ENCODE measurements at regions not wholly inside any gene's neighbourhood (a gene's known extent, or its start where the extent isn't known, plus 50 kb on each side); places are given as distances from the start of the nearest gene placed in this dataset.
"Not testable (repeated sequence)": the region's sequence is repeated elsewhere in the genome, so short reads cannot be mapped to it uniquely, and the experiment has no call there.

GRCh38 chr20:43404878-43405277 lies 52.8 kb upstream of the SRSF6 start:
- Mint-ChIP-seq H3K27me3 (peaks cover 32% of the 10 kb centered on the region), H3K4me3 (no peak overlapping the region), H3K9me3 (peaks cover 10% of the 10 kb centered on the region), H3K27ac (no peak overlapping the region), H3K4me1 (no peaks in the 10 kb centered on the region), H3K36me3 (ENCODE audit: low read depth) (peaks cover 2% of the 10 kb centered on the region)
- intact Hi-C loops (cut with micrococcal nuclease): no loop called here
- POLR2A ChIA-PET: no interaction called here
- CTCF ChIA-PET: no interaction called here
- ATAC-seq (ENCODE audit: low read depth): no peak
- TF ChIP-seq CTCF (IDR thresholded peaks at IDR 0.05): no peak
- no peak for DNase-seq

- H3K36me3 Mint-ChIP-seq (ENCODE audit: low read depth); H3K4me1 Mint-ChIP-seq; H3K27ac Mint-ChIP-seq; H3K9me3 Mint-ChIP-seq; ATAC-seq (ENCODE audit: low read depth); POLR2A ChIA-PET; H3K4me3 Mint-ChIP-seq; CTCF ChIA-PET; DNase-seq; intact Hi-C loops (cut with micrococcal nuclease): not testable (repeated sequence)
- peaks cover 14% of the 10 kb centered on the region for H3K27me3 Mint-ChIP-seq
Measured at GRCh38 chr20:43400882-43401281, 56.8 kb upstream of the SRSF6 start.

DNA sequence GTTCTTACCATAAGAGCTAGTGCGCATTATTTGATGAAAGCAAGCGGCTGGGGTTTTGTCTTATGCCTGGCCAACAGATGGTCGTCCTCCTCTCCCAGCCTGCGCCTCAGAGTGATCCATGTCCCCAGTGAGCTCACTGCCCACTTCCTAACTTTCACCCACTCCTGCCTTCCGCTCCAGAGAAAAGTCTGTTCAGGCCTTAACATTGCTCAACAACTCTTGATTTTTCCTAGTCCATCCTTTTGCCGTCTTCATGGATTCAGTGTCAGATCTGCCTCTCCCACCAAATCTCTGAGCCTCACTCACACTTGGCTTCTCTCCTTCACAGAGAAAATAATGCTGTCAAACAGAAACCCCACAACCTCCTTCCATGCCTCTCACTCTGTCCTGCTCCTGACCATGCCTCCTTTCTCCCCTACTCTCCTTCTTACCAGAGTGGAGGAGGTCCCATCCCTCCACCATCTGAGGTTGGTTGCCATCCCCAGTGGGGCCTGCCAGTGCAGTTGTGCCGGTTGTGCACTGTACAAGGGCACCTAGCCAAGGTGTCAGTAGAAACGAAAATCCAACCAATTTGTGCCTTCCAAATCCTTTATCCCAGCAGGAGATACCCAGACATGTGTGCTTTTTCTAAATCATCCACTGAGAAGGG lies 58.9 kb upstream of the SRSF6 start:
- CTCF ChIA-PET: no interaction called here

DNA sequence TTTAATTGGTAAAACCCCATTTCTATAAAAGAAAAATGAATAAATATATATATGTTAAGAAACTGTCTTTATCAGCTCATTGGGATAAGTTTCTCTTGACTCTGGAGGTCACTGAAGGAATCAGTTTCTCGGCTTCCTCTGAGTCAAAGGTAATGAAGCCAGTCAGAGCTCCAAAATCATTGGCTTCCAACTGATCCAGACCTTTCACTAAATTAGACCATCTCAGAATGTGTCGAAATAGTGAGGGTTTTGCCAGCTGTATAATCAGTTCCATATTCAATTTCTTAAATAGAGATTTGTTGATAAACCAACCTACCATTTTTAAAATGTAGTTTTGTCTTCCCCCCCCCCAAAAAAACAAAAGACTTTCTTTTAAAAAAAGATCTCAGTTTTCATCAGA lies 60.5 kb upstream of the SRSF6 start:
- TF ChIP-seq CTCF (IDR thresholded peaks at IDR 0.05): no peak
- Mint-ChIP-seq H3K4me3 (no peak overlapping the region), H3K36me3 (ENCODE audit: low read depth) (no peaks in the 10 kb centered on the region), H3K27ac (no peak overlapping the region), H3K4me1 (no peaks in the 10 kb centered on the region), H3K27me3 (peaks cover 13% of the 10 kb centered on the region), H3K9me3 (peaks cover 4% of the 10 kb centered on the region)
- ATAC-seq (ENCODE audit: low read depth): no peak
- intact Hi-C loops (cut with micrococcal nuclease): no loop called here
- no peak for DNase-seq
- CTCF ChIA-PET: no interaction called here
- POLR2A ChIA-PET: no interaction called here

More for the DNA sequence above, 58.9 kb upstream of the SRSF6 start:
- Mint-ChIP-seq H3K4me3 (no peak overlapping the region), H3K4me1 (no peaks in the 10 kb centered on the region), H3K27ac (no peak overlapping the region), H3K27me3 (peaks cover 9% of the 10 kb centered on the region), H3K9me3 (peaks cover under 1% of the 10 kb centered on the region), H3K36me3 (ENCODE audit: low read depth) (no peaks in the 10 kb centered on the region)
- POLR2A ChIA-PET: no interaction called here
- DNase-seq: no peak
- intact Hi-C loops (cut with micrococcal nuclease): no loop called here
- TF ChIP-seq CTCF (IDR thresholded peaks at IDR 0.05): no peak
- ATAC-seq (ENCODE audit: low read depth): no peak

- no peak overlapping the region for H3K4me3 Mint-ChIP-seq
- no peak overlapping the region for H3K27ac Mint-ChIP-seq
- ATAC-seq (ENCODE audit: low read depth) (no peak), DNase-seq (no peak)
- intact Hi-C loops (cut with micrococcal nuclease): no loop called here
- ChIA-PET CTCF (no interaction called here), POLR2A (no interaction called here)
- H3K36me3 Mint-ChIP-seq (ENCODE audit: low read depth): no peaks in the 10 kb centered on the region
- TF ChIP-seq CTCF (IDR thresholded peaks at IDR 0.05): no peak
- H3K4me1 Mint-ChIP-seq: no peaks in the 10 kb centered on the region
- H3K9me3 Mint-ChIP-seq: peaks cover 4% of the 10 kb centered on the region
- peaks cover 17% of the 10 kb centered on the region for H3K27me3 Mint-ChIP-seq
Measured at GRCh38 chr20:43393052-43393451, 64.6 kb upstream of the SRSF6 start.

DNA sequence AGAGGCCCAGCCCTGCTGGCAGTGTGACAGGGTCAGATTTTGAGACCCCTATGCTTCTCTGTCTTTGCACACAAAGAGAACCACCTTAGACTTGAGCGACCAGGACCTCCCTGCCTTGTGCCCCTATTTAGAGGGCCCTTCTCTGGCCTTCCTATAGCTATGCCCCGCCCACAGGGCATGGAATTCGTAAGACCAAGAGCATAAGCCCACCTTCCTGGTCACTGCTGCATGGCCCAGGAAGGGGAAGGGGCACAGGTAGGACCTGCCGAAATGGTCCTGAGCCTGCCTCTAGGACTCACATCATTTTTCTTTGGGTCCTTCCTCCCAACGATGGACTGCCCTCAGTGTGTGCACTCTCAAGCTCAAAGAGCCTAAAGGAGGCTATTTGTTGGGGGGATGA lies 65.1 kb upstream of the SRSF6 start:
- H3K4me1 Mint-ChIP-seq: no peaks in the 10 kb centered on the region
- H3K36me3 Mint-ChIP-seq (ENCODE audit: low read depth): no peaks in the 10 kb centered on the region
- no peak for ATAC-seq (ENCODE audit: low read depth)
- H3K9me3 Mint-ChIP-seq: peaks cover 4% of the 10 kb centered on the region
- H3K27ac Mint-ChIP-seq: no peak overlapping the region
- DNase-seq: no peak
- intact Hi-C loops (cut with micrococcal nuclease): no loop called here
- peaks cover 17% of the 10 kb centered on the region for H3K27me3 Mint-ChIP-seq
- no peak overlapping the region for H3K4me3 Mint-ChIP-seq
- TF ChIP-seq CTCF (IDR thresholded peaks at IDR 0.05): no peak
- CTCF ChIA-PET: no interaction called here
- POLR2A ChIA-PET: no interaction called here
